ENCODE measurements at regions not wholly inside any gene's neighbourhood (a gene's known extent, or its start where the extent isn't known, plus 50 kb on each side); places are given as distances from the start of the nearest gene placed in this dataset.
"Not testable (repeated sequence)": the region's sequence is repeated elsewhere in the genome, so short reads cannot be mapped to it uniquely, and the experiment has no call there.

- DNase-seq, result no peak
These were observed 385.8 kb downstream of the PPARGC1A start for GRCh38 chr4:23504083-23504482.

- DNase-seq, result no peak
These were observed 388.9 kb downstream of the PPARGC1A start for GRCh38 chr4:23500894-23501449.

GRCh38 chr4:23485801-23486200 is 404.0 kb downstream of the PPARGC1A start:
- DNase-seq, result no peak

- DNase-seq, result no peak
These were observed 405.2 kb downstream of the PPARGC1A start for GRCh38 chr4:23484689-23485088.

GRCh38 chr4:23483320-23483960 is 406.4 kb downstream of the PPARGC1A start:
- DNase-seq, result no peak

- no peak for DNase-seq
These were observed 408.3 kb downstream of the PPARGC1A start for GRCh38 chr4:23481566-23481965.

- no peak for DNase-seq
These were observed 411.9 kb downstream of the PPARGC1A start for GRCh38 chr4:23477905-23478304.

GRCh38 chr4:23476515-23477090 is 413.2 kb downstream of the PPARGC1A start:
- DNase-seq, result no peak

- no peak for DNase-seq
These were observed 426.8 kb downstream of the PPARGC1A start for GRCh38 chr4:23463071-23463470.

GRCh38 chr4:23458054-23458453 is 431.8 kb downstream of the PPARGC1A start:
- DNase-seq, result no peak

GRCh38 chr4:23456864-23457263 is 433.0 kb downstream of the PPARGC1A start:
- no peak for DNase-seq

GRCh38 chr4:23455456-23456158 is 434.2 kb downstream of the PPARGC1A start:
- no peak for DNase-seq

GRCh38 chr4:23441530-23442069 is 448.2 kb downstream of the PPARGC1A start:
- DNase-seq, result no peak

GRCh38 chr4:23438764-23439163 is 451.1 kb downstream of the PPARGC1A start:
- no peak for DNase-seq

GRCh38 chr4:23429497-23429896 is 460.4 kb downstream of the PPARGC1A start:
- no peak for DNase-seq

- DNase-seq, result no peak
These were observed 464.3 kb downstream of the PPARGC1A start for GRCh38 chr4:23425570-23425969.

- no peak for DNase-seq
These were observed 466.3 kb downstream of the PPARGC1A start for GRCh38 chr4:23423540-23423939.

- DNase-seq, result no peak
These were observed 467.0 kb downstream of the PPARGC1A start for GRCh38 chr4:23422878-23423277.

- DNase-seq, result no peak
These were observed 476.2 kb downstream of the PPARGC1A start for GRCh38 chr4:23413631-23414030.

GRCh38 chr4:23412701-23413100 is 477.1 kb downstream of the PPARGC1A start:
- no peak for DNase-seq

GRCh38 chr4:23408913-23409312 is 480.9 kb downstream of the PPARGC1A start:
- not testable (repeated sequence) for DNase-seq

- DNase-seq, result no peak
These were observed 488.3 kb downstream of the PPARGC1A start for GRCh38 chr4:23401572-23401971.

- no peak for DNase-seq
These were observed 496.9 kb downstream of the PPARGC1A start for GRCh38 chr4:23392860-23393458.

All from stimulated activated CD4-positive, alpha-beta T cell treated with anti-CD3 and anti-CD28 coated beads, Interleukin-4, amount 100 ng/mL, for 1 hour (primary cell).